Fibroblast of skin of right biceps (primary cell): ENCODE measurements at regions not wholly inside any gene's neighbourhood (a gene's known extent, or its start where the extent isn't known, plus 50 kb on each side); places are given as distances from the start of the nearest gene placed in this dataset.
"Not testable (repeated sequence)": the region's sequence is repeated elsewhere in the genome, so short reads cannot be mapped to it uniquely, and the experiment has no call there.

Experiments used
- DNase-seq: peaks from one replicate; pipeline ENCODE4 v3.0.0-alpha.2; 2013

DNA sequence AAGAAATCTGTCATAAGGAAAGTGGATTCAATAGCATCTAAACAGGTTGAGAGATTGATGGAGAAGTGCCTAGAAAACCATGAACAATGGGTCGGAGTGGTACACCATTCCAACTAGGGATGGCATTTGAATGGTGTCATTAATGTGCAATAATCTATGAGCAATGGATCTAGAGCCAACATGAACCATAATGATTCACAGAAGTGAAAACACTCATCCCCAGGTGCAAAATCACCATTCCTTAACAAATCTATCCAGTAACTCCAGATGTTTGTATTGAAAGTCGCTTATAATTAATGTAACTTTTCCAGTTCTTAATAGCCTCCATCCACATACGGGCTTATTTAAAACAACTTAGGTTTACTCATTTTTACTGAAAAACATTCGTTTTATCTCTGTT lies 201.3 kb upstream of the ADGRL4 start:
- DNase-seq: no peak

DNA sequence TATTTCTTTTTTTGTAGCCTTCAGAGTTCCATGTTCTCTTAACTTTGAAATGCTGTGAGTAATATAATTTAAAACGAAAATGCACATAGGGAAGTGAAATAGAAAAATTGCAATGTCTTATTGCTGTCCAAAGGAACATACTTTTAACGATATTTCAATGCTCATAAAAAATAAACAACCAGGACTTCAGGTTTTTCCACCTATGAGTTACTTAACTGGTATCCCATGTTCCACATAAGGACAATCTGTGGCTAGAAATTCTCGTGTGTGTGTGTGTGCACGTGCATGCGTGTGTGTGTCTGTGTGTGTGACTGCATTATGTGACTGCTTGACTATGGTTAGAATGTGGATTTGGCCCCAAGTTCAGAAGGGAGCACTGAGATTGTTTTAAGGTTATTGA lies 200.8 kb upstream of the ADGRL4 start:
- no peak for DNase-seq

DNA sequence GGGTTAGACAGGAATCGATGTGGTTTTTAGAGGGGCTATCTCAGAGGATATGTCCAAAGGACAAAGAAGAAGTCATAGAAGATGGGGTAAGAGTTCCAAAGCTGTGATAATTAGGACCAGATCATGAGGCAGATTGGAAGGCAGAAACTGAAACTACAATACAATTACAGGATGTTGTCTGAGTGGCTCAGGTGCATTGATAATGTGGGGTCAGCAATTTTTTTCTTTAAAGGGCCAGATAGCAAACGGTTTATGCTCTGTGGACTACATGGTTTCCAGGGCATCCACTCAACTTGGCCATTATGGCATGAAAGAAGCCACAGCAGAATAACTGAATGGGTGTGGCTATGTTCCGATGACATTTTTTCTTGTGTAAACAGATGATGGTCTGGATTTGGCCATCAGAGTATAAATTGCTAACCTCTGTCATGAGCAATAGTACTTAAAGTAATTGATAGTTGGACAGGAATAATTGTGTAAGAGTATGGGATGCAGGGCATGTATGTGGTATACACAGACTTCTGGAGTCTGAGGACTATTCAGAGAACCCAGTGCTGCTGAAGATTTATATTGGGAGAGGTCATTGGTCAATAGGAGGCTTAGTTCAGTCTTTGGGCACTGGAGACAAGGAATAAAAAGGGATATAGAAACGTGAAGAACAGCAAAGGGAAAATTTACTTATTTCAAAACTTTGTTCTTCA lies 198.4 kb upstream of the ADGRL4 start:
- DNase-seq: no peak

DNA sequence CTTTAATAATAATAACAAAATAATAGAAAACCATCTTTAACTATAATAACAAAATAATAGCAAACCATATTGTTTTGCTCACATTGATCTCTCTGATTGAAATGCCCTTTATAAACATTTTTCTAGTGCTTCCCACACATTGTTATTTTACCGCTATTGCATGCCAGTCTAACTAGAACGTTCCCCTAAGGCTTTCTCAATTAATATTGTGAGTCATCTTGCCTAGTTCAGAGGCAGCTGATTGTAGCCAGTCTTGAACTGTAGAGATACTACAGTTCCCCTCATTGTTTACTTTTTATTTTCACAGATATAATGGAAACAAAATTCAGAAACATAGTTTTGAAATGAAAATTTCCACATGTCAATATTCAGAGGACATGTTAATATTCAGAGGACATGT lies 192.3 kb upstream of the ADGRL4 start:
- peak; percentile 32 for DNase-seq

DNA sequence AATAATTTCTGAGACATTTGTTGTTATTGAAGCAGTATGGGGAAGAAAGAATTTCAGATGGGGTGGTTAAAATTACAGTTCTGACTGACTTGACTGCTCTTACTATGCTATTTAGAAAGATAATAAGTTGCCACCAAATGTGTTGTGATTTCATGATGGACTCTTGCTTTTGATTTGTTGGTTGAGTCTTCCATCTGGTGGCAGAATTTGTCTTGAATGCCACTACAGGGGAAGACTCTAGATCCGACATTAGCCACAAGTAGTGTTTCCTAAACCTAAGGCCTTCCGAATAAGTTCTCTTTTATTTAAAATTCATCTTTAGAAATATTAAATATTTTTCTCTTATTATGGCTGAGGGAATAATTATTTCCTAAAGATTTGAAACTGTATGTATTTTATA lies 190.9 kb upstream of the ADGRL4 start:
- DNase-seq: peak; percentile 39

DNA sequence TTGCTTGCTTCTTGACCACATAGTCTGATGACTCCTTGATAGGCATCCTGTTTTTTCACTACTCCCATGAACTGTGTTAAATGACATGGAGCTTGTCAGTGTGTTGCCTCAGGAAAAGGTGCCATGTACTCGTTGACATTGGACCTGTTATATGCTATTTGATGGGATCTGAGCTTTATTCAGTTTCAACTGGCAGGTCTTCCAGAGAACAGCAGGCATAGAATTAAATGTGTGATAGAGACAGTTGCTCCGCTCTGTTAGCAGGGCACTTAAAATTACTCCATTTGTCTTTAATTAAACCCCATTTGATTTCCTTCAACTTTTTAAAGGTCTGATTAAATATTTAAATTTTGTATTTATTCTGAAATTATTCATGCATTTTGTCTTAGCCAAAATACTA lies 189.7 kb upstream of the ADGRL4 start:
- no peak for DNase-seq

DNA sequence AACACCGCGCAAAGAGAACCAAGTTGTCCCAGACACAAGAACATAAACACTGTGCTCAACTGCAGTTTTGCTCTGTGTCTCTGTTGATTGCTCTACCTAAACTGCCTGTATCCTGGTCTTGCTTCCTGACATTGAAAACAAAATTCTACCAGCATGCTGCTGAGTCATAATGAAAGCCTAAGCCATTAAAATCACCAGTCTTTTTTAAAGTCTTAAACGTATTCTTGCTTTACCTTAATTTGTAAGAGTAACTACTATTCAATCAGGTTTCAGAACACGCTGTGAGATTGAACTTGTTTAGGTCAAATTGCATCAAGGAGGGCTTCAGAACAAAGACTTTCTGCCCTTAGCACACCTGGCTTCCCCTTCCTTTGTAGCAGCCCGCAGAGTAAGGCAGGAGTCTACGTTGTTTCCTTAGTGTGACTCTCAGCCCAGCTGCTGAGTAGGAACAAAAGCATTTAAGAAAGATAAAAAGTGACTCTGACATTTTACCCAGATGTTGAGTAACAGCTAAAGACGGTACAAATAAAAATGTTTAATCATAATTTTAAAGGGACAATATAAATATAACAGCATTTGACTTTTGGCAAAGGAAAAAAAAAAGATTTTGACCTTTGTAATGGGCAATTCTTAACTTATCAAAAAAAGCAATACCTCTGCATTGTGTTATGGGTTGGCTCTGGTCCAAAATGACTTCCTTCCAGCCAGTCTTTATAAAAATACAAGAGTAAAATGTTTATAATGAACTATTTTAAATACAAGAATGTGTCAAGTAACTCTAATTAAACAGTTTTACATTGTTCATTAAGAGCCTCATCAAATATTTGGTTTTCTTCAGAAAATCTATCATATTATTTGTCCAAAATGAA lies 186.9 kb upstream of the ADGRL4 start:
- DNase-seq: peak; percentile 48

DNA sequence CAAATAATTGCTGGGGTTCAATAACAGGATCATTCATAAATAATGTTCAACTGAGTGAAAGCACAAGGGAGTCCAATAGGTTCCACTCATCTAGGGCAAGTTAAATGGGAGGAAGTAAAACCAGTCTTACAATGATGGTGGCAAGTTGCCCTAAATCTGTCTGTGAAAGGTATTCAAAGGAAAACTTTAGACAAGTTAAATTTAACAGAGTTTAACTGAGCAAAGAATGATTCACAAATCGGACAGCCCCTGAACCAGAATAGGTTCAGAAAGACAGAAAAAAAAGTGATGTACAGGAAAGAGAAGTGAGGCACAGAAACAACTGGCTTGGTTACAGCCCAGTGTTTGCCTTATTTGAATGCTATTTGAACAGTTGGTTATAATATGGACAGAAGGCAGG lies 183.5 kb upstream of the ADGRL4 start:
- DNase-seq: no peak

DNA sequence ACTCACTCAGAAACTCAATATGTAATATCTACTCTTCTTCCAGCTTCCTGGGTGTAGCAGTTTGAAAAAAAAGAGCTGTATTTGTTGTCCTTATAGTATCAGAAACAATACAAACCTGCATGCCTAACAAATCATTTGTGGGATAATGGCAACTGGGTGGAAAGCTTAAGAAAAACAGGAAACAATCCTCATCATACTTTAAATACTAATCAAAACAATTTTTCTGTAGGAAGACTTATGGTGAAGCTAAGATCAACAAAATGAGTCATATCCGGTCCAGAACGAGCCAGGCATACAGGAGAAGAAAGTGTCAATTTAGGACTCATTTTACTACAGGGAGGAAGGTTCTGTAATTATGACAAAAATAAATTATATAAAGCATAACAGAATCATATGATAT lies 181.8 kb upstream of the ADGRL4 start:
- peak; percentile 43 for DNase-seq

DNA sequence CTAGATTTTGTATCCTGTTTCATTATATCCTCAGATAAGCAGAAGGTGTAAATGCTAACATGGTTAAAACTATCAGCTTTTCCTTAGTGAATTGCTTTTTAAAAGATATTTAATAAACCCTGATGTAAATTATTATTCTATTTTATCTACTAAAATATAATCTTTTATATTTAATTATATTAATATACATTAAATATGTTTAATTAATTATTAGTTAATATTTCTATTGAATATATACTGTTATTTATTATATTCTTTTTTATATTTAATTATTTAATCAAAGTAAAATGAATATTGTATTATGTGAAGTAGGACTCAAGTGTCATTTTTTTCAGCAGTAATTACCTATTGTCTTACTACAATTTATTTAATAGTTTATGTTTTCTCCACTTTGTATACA lies 179.7 kb upstream of the ADGRL4 start:
- DNase-seq: no peak

DNA sequence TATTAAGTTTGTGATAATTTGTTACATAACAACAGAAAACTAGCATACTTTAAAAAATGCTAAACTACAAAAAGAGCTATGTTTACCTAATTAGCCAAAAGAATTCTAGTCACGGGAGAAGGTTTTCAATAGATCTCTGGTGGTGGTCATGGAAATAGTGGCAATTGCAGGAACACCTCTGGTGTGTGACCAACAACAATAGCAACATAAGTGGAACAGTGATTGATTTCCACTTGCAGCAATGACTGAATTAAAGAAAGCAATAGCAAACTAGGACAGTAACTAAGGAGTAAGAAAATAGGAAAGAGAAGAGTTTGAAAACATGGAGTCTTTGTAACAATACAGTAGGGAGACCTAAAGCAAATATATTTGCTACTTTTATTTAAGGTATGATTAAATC lies 171.3 kb upstream of the ADGRL4 start:
- DNase-seq: no peak

DNA sequence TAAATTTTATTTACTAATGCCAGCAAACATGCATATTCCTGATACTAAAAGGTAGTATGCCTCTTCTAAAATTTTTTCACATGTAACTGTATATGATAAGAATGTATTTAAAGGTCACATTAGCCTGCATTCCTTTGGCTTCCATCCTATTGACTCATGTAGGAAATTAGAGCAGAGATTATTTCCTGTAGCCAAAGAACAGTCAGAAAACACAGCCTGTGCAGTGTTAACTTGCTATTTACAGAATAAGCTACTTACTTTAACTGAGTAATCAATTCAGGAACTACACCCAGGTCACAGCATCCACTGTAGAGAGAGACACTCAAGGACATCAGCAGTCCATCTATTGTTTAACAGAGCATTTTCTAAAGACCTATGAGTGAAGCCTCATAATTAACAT lies 154.5 kb upstream of the ADGRL4 start:
- peak; percentile 82 for DNase-seq

DNA sequence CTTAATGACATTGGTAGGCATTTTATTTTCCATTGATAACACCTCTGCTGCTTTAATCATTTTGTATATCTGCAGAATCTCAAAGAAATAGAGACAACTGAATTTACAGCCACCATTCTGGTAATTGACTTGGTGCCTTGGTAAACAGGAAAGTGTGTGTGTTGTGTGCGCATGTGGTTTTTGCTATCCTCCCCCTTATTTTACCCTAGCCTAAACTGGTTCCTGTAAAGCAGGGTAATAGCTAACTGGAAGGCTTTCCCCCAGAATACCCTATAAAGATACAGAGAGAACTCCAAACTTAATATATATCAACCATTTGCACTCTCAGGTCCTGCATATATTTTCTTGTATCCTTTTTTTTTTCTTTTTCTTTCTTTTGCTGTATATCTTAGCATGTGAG lies 149.5 kb upstream of the ADGRL4 start:
- no peak for DNase-seq

DNA sequence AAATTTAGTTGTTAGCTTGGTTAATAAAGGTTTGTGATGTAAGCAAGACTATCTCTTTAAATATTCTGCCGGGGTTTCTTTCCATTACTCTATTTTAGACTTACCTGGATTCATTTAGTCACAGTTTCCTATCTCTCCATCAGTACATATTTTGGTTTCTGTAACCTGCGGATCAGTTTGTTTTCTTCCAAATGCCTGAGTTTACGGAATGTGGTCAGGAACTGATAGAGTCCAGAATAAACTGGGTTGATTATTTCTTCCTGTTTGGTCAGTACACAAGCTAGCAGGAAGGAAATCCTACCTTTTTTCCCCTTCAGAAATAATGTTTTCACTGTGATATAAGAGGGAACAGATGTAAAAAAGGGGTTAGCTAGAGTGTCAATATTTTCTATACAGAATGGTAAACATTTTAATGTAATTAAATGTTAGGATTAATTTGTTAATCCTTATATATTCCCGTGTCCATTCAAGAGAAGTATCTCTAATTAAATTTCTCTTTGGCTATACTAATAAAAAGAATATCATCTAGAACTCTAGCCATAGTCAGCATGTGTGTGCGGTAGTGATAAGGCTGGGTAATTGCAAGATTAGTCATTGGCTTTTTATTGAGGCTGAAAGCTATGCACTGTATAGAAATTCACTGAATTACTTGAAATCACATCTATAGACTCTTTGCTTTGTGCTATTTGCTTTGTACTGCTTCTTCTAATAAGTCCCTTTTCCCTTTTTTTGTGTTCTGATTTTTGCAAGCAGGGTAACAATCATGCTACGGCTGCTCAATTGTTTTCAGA lies 144.7 kb upstream of the ADGRL4 start:
- DNase-seq: no peak

DNA sequence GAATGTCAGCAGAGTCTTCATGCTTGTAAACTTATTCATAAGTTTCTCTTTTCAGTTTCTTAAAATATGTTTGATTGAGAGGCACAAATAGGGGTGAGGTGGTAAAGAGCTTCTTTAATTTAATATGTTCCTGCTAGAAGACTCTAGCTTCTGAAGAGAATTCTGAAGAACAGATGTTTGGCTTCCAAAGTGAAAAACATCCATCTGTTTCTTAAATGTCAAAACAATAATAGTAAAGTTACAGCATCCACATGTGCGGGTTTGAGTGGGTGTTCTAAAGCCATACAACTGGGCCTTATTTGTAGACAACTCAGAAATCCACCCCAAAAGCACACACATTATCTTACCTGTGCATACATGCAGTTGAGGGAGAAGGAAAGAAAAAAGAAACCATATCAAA lies 144.0 kb upstream of the ADGRL4 start:
- no peak for DNase-seq

DNA sequence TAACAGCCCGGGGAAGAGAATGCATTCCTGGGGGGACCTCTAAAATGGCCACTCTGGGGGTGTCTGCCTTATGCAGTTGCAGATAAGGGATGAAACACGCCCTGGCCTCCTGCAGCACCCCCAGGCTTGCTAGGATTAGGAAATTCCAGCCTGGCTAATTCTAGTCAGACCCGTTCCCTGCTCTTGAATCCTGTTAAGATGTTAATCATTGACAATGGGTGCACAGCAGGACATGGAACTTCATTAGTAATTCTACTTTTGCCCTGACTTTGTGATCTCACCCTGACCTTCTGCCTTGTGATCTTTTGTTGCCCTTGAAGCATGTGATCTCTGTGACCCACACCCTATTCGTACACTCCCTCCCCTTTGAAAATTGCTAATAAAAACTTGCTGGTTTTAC lies 131.7 kb upstream of the ADGRL4 start:
- not testable (repeated sequence) for DNase-seq

DNA sequence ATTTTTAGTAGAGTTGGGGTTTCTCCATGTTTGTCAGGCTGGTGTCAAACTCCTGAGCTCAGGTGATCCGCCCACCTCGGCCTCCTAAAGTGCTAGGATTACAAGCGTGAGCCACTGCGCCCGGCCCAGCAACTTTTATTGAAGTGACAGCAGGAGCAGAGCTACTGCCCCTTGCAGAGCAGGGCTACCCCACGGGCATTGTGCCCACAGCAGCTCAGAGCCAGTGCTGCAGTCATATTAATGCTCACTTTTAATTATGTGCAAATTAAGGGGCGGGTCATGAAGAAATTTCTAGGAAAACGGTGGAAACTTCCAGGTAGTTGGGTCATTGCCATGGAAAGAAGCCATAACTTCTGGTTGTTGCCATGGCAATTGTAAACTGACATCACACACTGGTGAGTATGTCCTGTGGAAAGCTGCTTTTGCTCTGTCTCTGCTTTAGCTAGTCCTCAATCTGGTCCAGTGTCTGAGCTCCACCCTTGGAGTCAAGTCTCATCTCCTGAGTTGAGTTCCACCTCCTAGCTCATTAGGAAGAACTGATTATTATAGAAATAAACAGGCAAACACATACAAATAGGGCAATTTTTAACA lies 127.3 kb upstream of the ADGRL4 start:
- no peak for DNase-seq

DNA sequence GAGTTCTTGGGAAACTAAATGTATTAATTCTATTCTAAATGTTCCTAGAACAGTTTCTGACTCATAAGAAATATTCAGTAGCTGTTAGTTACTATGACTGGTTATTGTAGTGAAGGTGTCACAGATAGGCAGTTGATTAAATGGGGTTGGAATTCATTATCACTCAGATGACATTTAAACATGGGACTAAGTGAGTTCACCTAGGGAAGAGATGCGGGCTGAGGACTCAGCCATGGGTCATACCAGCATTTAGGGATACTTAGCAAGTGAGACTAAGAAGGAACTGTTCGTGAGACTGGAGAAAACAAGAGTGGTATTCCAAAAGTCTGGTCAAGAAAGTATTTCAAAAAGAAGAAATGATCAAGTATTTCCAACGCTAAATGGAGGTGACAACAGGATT lies 125.1 kb upstream of the ADGRL4 start:
- DNase-seq: no peak

DNA sequence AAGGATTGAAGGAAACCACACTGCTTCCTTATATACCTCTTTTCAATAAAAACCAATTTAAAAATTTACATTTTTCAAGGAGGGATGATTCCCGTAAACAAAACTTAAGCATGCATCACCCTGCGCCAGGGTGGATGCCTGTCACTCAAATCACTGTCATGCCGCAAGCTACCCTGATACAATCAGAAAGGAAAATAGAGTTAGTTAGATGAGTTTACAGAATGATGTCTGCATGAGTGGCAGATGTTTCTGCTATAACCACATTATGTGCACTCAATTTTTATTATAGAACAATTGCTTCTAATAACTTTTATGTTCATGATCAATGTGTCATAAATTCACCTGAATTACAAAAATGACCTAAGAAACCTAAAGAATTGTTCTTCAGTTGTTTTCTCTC lies 123.4 kb upstream of the ADGRL4 start:
- no peak for DNase-seq

DNA sequence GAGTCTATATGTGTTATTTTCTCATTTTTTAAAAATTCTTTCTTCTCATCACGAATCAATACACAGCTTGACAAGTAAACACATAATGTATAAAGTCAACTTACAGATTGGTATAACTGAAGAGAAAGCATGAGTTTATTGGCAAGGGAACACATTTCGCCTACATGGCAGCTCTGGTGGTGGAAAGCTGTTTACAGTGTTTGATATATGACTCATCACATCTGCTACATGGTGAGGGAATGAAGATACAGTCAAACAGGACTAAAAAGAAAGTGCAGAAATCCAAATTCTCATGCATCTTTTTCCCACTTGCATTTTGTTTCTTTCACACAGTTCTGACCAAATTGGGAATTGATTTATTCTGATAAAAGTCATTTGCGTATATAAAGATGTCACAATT lies 122.2 kb upstream of the ADGRL4 start:
- peak; percentile 81 for DNase-seq

DNA sequence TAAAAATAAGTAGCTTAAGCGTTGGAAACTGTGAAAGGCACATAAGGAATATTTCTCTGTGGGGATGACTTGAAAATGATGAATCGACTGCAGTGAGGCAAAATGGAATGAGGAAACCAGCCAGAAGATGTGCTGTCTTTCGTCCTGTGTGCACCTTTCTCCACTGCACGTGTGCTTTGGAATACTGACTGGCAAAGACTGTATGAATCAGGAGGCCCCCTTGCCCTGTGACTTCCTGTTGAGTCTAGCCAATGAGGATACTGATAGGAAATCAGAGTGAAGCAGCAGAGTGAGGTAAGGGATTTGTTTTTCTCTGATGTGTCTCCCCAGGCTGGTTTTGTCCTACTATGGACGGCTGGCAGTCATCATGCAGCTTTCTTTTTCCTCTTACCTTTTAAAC lies 118.2 kb upstream of the ADGRL4 start:
- DNase-seq: peak; percentile 6

DNA sequence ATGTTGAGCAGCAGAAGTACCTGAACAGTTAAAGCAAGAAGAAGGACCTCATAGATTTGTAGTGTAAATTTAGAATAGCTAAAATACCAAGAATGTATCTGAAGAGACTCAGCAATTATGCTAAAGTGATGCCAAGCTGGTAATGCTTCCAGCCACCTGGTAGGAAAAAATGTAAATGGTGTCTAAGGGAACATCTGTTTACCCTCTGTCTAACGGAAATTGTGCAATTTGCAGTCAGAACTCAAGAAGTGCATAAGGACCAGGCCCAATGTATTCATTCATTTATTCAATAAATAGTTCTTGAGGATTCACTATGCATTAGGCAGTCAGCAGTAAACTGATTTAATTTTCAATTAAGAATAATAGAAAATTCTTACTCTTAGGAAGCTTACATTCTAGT lies 116.0 kb upstream of the ADGRL4 start:
- no peak for DNase-seq

DNA sequence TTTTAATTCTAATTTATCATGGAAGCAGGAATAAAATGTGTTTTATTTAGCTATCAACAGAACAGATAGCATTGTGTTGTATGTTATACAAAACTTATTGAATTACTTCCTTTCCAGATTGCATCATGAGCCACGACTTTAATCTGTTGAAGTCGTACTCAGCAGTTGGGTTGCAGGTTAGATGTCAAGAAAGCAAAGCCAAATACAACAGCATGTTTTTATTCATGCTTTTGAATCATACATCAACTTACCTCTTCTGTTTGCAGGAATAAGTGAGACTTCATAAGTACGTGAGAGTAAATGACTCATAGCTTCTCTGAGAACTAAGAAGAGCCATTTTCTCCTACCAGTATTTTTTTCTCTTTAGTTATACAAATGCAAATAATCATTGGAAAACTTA lies 110.8 kb upstream of the ADGRL4 start:
- DNase-seq: no peak
